HUES6 (cell line): ENCODE measurements at regions not wholly inside any gene's neighbourhood (a gene's known extent, or its start where the extent isn't known, plus 50 kb on each side); places are given as distances from the start of the nearest gene placed in this dataset.
"Not testable (repeated sequence)": the region's sequence is repeated elsewhere in the genome, so short reads cannot be mapped to it uniquely, and the experiment has no call there.

Source experiments
- H3K27ac ChIP-seq: 2 replicates; pipeline ENCODE4 v1.7.0; 2013; ENCODE audit warnings: low read depth, mild to moderate bottlenecking, low read length, inconsistent platforms
- H3K27me3 ChIP-seq: 2 replicates; pipeline ENCODE4 v1.6.1; 2013; ENCODE audit warnings: low read length; ENCODE audit not compliant: control insufficient read depth, insufficient read depth
- H3K36me3 ChIP-seq: 2 replicates; pipeline ENCODE4 v1.6.1; 2013; ENCODE audit warnings: low read length; ENCODE audit not compliant: control insufficient read depth, insufficient read depth
- H3K4me1 ChIP-seq: 2 replicates; pipeline ENCODE4 v1.6.1; 2013; ENCODE audit warnings: low read length; ENCODE audit not compliant: control insufficient read depth, insufficient read depth
- H3K4me3 ChIP-seq: 2 replicates; pipeline ENCODE4 v1.5.1; 2013; ENCODE audit warnings: low read depth, low read length
- H3K9ac ChIP-seq: one replicate; pipeline ENCODE4 v1.6.1; 2013; ENCODE audit warnings: mild to moderate bottlenecking, low read length
- H3K9me3 ChIP-seq: 2 replicates; pipeline ENCODE4 v1.6.1; 2013; ENCODE audit warnings: low read depth, low read length; ENCODE audit not compliant: control insufficient read depth, insufficient read depth

DNA sequence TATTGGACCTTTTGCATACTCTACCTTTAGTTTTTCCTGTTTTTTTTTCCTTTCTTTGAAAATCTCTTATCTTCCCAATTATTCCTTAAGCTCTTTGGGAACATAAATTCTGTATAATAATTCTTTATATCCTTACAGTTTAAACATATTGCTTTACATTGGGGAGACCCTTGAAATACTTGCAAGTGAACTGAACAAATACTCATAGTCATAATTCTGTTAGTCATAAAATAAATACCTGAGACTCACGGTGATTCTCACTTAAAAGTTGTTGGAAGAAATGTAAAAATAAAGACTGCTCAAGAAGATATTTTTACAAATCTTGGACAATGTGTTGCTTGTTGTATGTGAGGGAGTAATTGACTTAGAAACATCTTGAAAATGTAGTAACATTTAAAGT lies 515.2 kb upstream of the POT1 start:
- no peak overlapping the region for H3K4me3 ChIP-seq
- H3K36me3 ChIP-seq: no peaks in the 10 kb centered on the region
- no peaks in the 10 kb centered on the region for H3K9me3 ChIP-seq
- no peak overlapping the region for H3K27ac ChIP-seq
- no peaks in the 10 kb centered on the region for H3K4me1 ChIP-seq
- H3K27me3 ChIP-seq: no peaks in the 10 kb centered on the region
- no peak overlapping the region for H3K9ac ChIP-seq

DNA sequence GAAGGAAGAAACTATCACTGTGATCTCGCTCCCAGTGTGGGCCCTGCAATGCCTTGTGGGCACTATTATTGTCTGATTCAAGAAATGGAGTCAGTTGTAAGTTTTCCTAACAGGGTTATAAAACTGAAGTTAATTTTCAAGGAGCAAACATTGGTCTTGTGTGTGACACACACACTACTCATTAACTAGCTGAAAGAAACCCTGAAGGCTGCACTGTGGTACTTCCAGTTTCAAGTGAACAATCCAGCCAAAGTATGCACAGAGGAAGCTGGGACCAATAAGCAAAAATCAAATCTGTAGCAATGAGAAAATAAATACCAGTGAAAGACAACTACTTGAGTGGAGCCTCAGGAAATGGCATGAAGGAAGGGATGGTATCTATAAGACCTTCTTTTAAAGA lies 506.6 kb upstream of the POT1 start:
- Histone ChIP-seq H3K9me3 (no peaks in the 10 kb centered on the region), H3K4me1 (no peaks in the 10 kb centered on the region), H3K27me3 (no peaks in the 10 kb centered on the region), H3K36me3 (no peaks in the 10 kb centered on the region), H3K27ac (no peak overlapping the region), H3K4me3 (no peak overlapping the region), H3K9ac (no peak overlapping the region)

DNA sequence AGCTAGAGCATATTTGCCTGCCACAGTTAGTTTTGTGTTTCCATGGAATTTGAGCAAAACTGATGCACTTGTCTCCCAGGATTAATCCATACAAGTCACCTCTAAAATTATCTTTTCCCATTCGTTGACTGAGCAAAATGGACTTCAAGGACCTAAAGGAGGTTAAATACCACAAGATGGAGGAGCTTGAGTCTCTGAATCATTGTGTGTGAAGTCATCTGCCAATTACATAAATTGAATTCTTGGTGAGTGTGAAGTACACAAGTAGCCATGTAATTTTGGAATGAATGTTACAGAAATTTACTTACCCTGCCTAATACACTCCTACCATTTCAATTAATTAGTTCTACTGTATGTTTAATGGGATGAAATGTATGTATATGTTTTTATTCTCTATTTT lies 501.7 kb upstream of the POT1 start:
- no peak overlapping the region for H3K9ac ChIP-seq

DNA sequence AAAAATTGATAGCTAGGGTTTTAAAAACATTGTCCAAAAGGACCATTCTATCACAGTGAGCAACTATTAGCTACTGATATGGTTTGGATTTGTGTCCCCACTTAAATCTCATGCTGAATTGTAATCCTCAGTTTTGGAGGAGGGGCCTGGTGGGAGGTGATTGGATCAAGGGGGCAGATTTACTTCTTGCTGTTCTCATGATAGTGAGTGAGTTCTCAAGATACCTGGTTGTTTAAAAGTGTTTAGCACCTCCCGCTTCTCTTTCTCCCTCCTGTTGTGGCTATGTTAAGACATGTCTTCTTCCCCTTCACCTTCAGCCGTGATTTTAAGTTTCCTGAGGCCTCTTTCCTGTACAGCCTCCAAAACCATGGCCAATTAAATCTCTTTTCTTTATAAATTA lies 500.4 kb upstream of the POT1 start:
- Histone ChIP-seq H3K27me3 (no peaks in the 10 kb centered on the region), H3K27ac (no peak overlapping the region), H3K4me3 (no peak overlapping the region), H3K4me1 (peaks cover 3% of the 10 kb centered on the region; the same call in 1 of the 2 replicates), H3K9me3 (no peaks in the 10 kb centered on the region), H3K9ac (no peak overlapping the region), H3K36me3 (no peaks in the 10 kb centered on the region)

More for the DNA sequence above, 501.7 kb upstream of the POT1 start:
- Histone ChIP-seq H3K4me1 (peaks cover 3% of the 10 kb centered on the region; the same call in 1 of the 2 replicates), H3K36me3 (no peaks in the 10 kb centered on the region), H3K27ac (no peak overlapping the region), H3K27me3 (no peaks in the 10 kb centered on the region), H3K4me3 (no peak overlapping the region), H3K9me3 (no peaks in the 10 kb centered on the region)

DNA sequence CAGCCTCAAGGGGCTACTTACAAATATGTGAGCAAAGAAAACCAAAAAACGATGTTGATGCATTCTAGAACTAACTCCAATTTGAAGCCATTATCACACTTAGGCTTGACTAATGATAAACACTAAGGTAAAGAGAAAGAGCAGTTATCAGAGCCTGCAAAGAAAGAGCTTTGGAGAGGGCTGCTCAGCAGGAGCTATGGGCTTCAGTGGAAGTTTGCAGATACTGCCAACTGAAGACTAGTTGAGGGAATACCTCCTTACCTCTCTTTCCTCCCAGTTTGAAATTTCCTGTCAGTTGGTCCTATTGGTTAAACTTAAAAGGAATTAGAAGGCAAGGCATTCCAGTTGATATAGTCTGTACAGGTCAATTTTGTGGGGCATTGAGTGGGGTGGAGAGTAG lies 498.1 kb upstream of the POT1 start:
- Histone ChIP-seq H3K9ac (no peak overlapping the region), H3K27ac (no peak overlapping the region)

GRCh38 chr7:125425506-125425905 lies 495.9 kb upstream of the POT1 start:
- no peak overlapping the region for H3K4me3 ChIP-seq
- no peaks in the 10 kb centered on the region for H3K36me3 ChIP-seq
- peaks cover 3% of the 10 kb centered on the region; the same call in 1 of the 2 replicates for H3K4me1 ChIP-seq
- no peaks in the 10 kb centered on the region for H3K27me3 ChIP-seq
- no peak overlapping the region for H3K9ac ChIP-seq
- H3K27ac ChIP-seq: no peak overlapping the region
- no peaks in the 10 kb centered on the region for H3K9me3 ChIP-seq

More for the DNA sequence above, 498.1 kb upstream of the POT1 start:
- H3K4me3 ChIP-seq: no peak overlapping the region
- no peaks in the 10 kb centered on the region for H3K9me3 ChIP-seq
- peaks cover 3% of the 10 kb centered on the region; the same call in 1 of the 2 replicates for H3K4me1 ChIP-seq
- H3K36me3 ChIP-seq: no peaks in the 10 kb centered on the region
- no peaks in the 10 kb centered on the region for H3K27me3 ChIP-seq

DNA sequence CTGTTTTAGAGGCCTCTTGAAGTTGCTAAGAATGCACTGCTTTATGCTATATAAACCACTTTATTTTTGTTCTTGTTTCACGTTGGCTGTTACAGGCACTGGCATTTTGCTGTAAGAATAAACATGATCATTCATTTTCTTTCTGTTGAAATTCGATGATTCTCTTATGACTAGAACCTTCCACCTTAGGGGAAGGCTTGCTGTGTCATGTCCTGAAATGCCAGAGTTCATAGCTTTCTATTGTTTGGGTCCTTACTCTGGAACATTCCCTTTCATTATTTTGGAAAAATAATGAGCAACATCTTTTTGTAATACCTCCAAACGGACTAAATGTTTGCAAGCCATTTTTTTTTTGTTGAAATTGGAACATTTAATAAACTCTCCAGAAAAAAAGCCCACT lies 495.1 kb upstream of the POT1 start:
- no peaks in the 10 kb centered on the region for H3K27me3 ChIP-seq
- H3K4me1 ChIP-seq: peaks cover 3% of the 10 kb centered on the region; the same call in 1 of the 2 replicates
- no peak overlapping the region for H3K4me3 ChIP-seq
- no peaks in the 10 kb centered on the region for H3K9me3 ChIP-seq
- no peak overlapping the region for H3K9ac ChIP-seq
- no peaks in the 10 kb centered on the region for H3K36me3 ChIP-seq
- no peak overlapping the region for H3K27ac ChIP-seq

- Histone ChIP-seq H3K9ac (no peak overlapping the region), H3K36me3 (no peaks in the 10 kb centered on the region), H3K27me3 (no peaks in the 10 kb centered on the region), H3K4me1 (peaks cover 3% of the 10 kb centered on the region; the same call in 1 of the 2 replicates), H3K4me3 (no peak overlapping the region), H3K9me3 (no peaks in the 10 kb centered on the region), H3K27ac (no peak overlapping the region)
Observed at GRCh38 chr7:125423458-125424155, 494.0 kb upstream of the POT1 start.

DNA sequence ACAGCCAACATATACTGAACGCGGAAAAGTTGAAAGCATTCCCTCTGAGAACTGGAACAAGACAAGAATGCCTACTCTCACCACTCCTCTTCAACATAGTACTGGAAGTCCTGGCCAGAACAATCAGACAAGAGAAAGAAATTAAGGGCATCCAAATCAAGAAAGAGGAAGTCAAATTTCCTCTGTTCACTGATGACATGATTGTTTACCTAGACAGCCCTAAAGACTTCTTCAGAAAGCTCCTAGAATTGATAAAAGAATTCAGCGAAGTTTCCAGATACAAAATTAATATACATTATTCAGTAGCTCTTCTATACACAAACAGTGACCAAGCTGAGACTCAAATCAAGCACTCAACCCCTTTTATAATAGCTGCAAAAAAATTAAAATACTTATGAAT lies 491.8 kb upstream of the POT1 start:
- not testable (repeated sequence) for H3K4me1 ChIP-seq, H3K27me3 ChIP-seq, H3K27ac ChIP-seq, H3K4me3 ChIP-seq, H3K9ac ChIP-seq, H3K9me3 ChIP-seq, H3K36me3 ChIP-seq

GRCh38 chr7:125412890-125413665 lies 483.5 kb upstream of the POT1 start:
- Histone ChIP-seq H3K27me3 (no peaks in the 10 kb centered on the region), H3K4me1 (no peaks in the 10 kb centered on the region), H3K27ac (no peak overlapping the region), H3K4me3 (no peak overlapping the region), H3K9ac (no peak overlapping the region), H3K36me3 (no peaks in the 10 kb centered on the region), H3K9me3 (no peaks in the 10 kb centered on the region)

DNA sequence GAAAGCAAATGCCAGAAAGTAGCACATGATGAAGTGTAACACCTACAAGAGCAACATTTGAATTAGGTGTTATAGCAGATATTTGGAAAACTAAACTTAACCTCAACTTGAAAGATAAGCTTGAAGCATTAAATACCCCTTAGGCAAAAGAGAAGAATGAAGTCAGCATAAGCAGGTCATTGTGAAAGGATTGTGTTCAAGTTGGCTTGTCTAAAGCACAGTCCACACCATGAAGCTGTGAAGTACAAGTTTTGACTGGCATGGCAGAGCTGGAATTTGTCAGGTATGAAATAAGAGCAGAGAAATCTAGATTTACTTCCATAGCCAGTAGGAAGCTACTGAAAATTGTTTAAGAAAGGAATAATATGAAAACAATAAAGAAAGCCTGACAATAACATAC lies 480.3 kb upstream of the POT1 start:
- H3K36me3 ChIP-seq: no peaks in the 10 kb centered on the region
- no peak overlapping the region for H3K4me3 ChIP-seq
- H3K27ac ChIP-seq: no peak overlapping the region

More for the DNA sequence above, 480.3 kb upstream of the POT1 start:
- Histone ChIP-seq H3K4me1 (no peaks in the 10 kb centered on the region), H3K27me3 (no peaks in the 10 kb centered on the region), H3K9me3 (no peaks in the 10 kb centered on the region), H3K9ac (no peak overlapping the region)
